Stimulated activated CD8-positive, alpha-beta memory T cell treated with anti-CD3 and anti-CD28 coated beads, Interleukin-12 subunit alpha, Interleukin-12 subunit beta, amount 100 ng/mL, for 24 hours (primary cell): ENCODE measurements at regions not wholly inside any gene's neighbourhood (a gene's known extent, or its start where the extent isn't known, plus 50 kb on each side); places are given as distances from the start of the nearest gene placed in this dataset.
"Not testable (repeated sequence)": the region's sequence is repeated elsewhere in the genome, so short reads cannot be mapped to it uniquely, and the experiment has no call there.

ENCODE experiments used
- DNase-seq: peaks from one replicate; pipeline ENCODE4 v3.0.0-alpha.2; 2020; ENCODE audit errors: extremely low read depth

DNA sequence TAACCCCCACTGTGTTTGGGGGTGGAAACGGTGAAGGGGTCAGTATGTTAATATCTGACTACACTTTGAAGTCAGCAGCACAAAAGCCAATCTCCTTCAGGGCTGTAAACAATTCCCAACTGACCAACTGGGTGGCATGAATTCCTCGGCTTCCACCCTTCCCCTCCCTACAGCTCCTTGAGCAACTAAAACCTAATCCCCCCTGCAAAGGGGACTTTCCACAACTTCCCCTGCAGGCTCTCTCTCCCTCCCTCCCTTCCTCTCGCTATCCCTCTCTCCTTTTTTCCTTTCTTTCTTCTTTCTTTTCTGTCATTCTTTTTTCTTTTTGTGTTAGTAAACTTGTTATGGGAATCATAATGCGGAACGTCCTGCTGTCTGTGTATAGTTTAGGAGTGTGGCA is 65.1 kb upstream of the PTCH1 start:
- no peak for DNase-seq

DNA sequence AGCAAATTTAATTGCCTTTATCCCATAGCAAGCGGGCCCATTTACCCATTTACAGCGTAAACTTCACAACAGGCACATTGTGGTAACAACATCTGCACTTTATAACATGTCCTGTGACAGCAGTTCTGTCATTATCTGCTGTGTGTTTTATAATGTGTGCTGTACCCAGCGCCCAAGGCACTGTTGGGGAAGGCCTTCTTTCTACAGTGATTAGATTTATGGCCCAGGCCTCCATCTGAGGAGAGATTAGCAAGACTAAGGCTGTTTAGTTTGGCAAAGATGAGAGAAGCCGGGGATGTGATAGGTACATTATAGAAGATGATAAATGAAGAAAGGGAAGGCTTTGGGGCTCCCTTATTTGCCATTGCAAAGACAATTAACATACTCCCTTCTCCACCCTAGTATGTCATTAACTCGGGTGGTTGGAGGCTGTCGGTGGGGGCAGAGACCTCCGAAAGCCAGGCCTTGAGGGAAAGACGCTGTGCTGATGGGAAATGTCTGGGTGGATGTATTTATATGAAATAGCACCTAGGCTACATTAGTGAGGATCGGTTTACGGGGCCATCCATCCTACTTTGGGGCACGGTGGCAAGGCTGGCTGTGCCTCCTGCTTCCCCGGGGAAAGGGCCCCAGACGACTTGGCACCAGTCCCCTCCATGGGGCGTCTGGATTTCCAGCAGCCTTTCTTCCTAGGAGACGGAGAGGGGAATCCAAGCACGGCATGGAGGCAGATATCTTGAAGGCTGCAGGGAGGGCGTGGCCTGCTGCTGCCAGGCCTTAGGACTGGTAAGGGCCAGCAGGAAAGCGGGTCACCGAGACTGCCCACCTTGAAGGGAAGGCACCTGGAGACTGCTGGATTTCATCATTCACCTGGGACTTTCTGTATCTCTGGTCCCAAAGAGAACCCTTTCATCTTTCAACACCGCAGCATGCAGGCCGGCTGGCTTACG is 64.3 kb upstream of the PTCH1 start:
- no peak for DNase-seq

- no peak for DNase-seq
These were observed 58.2 kb upstream of the PTCH1 start for GRCh38 chr9:95574866-95575553.

DNA sequence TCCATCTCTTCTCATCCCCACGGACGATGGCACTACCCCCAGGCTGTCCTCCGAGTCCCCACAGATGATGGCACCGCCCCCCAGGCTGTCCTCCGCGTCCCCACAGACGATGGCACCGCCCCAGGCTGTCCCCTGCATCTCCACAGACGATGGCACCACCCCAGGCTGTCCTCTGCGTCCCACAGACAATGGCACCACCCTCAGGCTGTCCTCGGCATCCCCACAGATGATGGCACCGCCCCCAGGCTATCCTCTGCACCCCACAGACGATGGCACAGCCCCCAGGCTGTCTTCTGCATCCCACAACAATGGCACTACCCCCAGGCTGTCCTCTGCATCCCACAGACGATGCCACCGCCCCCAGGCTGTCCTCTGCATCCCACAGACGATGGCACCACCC is 57.4 kb upstream of the PTCH1 start:
- no peak for DNase-seq

GRCh38 chr9:95573463-95573862 is 56.7 kb upstream of the PTCH1 start:
- DNase-seq = no peak

- DNase-seq = no peak
These were observed 55.8 kb upstream of the PTCH1 start for GRCh38 chr9:95572381-95573151.

GRCh38 chr9:95570646-95571045 is 53.9 kb upstream of the PTCH1 start:
- no peak for DNase-seq

DNA sequence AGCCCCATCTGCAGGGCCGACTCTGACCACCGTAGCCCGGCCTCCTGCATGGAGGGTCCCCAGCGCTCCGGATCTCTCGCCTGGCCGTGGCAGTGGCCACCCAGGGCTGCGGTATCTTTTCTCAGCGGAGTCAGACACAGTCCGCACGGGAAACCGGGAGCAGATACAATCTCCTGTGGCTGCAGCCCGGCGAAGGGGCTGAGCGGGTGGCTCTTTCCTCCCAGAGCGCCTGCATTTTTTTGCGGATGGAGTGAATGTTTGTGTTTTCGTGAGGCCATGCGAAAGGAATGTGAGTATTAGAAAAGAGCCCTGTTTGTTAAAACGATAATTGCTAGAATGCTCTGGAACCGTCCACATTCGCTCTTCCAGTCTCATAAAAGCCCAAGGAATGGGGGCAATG is 53.4 kb upstream of the PTCH1 start:
- no peak for DNase-seq

DNA sequence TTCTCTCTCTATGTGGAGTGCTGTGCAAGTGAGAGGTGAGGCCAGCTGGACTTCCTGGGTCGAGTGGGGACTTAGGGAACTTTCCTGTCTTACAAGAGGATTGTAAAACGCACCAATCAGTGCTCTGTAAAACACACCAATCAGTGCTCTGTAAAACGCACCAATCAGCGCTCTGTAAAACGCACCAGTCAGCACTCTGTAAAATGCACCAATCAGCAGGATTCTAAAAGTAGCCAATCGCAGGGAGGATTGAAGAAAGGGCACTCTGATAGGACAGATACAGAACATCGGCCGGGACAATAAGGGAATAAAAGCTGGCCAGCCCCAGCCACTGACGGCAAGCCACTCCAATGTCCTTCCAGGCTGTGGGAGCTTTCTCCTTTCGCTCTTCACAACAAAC is 52.0 kb upstream of the PTCH1 start:
- not testable (repeated sequence) for DNase-seq
